ENCODE measurements at regions not wholly inside any gene's neighbourhood (a gene's known extent, or its start where the extent isn't known, plus 50 kb on each side); places are given as distances from the start of the nearest gene placed in this dataset.

GRCh38 chr5:136528481-136529030, 163.2 kb upstream of the TRPC7 start:
- TF ChIP-seq CTCF (IDR thresholded peaks at IDR 0.05) = no peak
- TF ChIP-seq ZFX (IDR thresholded peaks at IDR 0.05; ENCODE audit: borderline replicate concordance) = no peak

Data from 22Rv1 (cell line).